ENCODE measurements at regions not wholly inside any gene's neighbourhood (a gene's known extent, or its start where the extent isn't known, plus 50 kb on each side); places are given as distances from the start of the nearest gene placed in this dataset.

- Histone ChIP-seq H3K4me3 (ENCODE audit: low read length in 2 of 2) (no peak overlapping the region), H3K14ac (ENCODE audit: low read length) (no peak overlapping the region), H3K18ac (ENCODE audit: low read length) (peak overlapping the region; percentile 78), H4K8ac (ENCODE audit: low read depth, low read length) (no peak overlapping the region), H3K4ac (ENCODE audit: low read length) (no peak overlapping the region), H3K4me2 (ENCODE audit: insufficient read depth, low read length, poor library complexity, severe bottlenecking) (no peak overlapping the region), H3K36me3 (replicated peaks in 1 of 2; ENCODE audit: control insufficient read depth in 2 of 2, insufficient read depth in 2 of 2, low read length in 2 of 2) (no peaks in the 10 kb centered on the region), H3K27me3 (ENCODE audit: control insufficient read depth in 3 of 3, insufficient read depth in 3 of 3, low read depth in 1 of 3, low read length in 3 of 3) (no peaks in the 10 kb centered on the region), H2AFZ (ENCODE audit: low read length) (no peak overlapping the region), H3K27ac (replicated peaks; ENCODE audit: low read length) (no peak overlapping the region), H3K23ac (ENCODE audit: low read depth, low read length, poor library complexity) (no peak overlapping the region), H3K79me1 (ENCODE audit: low read depth, low read length) (no peaks in the 10 kb centered on the region), H2BK5ac (ENCODE audit: low read length) (no peak overlapping the region), H2BK120ac (ENCODE audit: low read depth, low read length) (no peak overlapping the region), H3K9ac (ENCODE audit: low read depth, low read length, poor library complexity) (no peak overlapping the region), H3K9me3 (replicated peaks in 1 of 2; ENCODE audit: control insufficient read depth in 2 of 2, insufficient read depth in 1 of 2, low read depth in 1 of 2, low read length in 2 of 2) (no peaks in the 10 kb centered on the region), H2AK5ac (ENCODE audit: low read depth, low read length) (no peak overlapping the region), H3K4me1 (ENCODE audit: control insufficient read depth in 2 of 2, insufficient read depth in 1 of 2, low read depth in 1 of 2, low read length in 2 of 2) (no peaks in the 10 kb centered on the region), H2BK12ac (ENCODE audit: low read length) (no peak overlapping the region), H4K91ac (ENCODE audit: low read depth, low read length, poor library complexity) (no peak overlapping the region), H2BK15ac (ENCODE audit: low read length) (no peak overlapping the region)
- whole genome bisulfite sequencing, 2 donors (ENCODE audit: extremely low coverage in 2 of 2, insufficient read length in 2 of 2, insufficient replicate concordance in 1 of 2) = no CpG with 5 or more reads among the region's 18 CpGs
- no peak for DNase-seq (ENCODE audit: low spot score)
Observed at GRCh38 chr10:1847361-1847760, 110.0 kb upstream of the ADARB2 start.

GRCh38 chr10:1846032-1846431 lies 108.7 kb upstream of the ADARB2 start:
- Histone ChIP-seq H2BK12ac (ENCODE audit: low read length) (no peak overlapping the region), H3K27ac (replicated peaks; ENCODE audit: low read length) (no peak overlapping the region), H3K4ac (ENCODE audit: low read length) (no peak overlapping the region), H3K14ac (ENCODE audit: low read length) (no peak overlapping the region), H4K8ac (ENCODE audit: low read depth, low read length) (no peak overlapping the region), H2AK5ac (ENCODE audit: low read depth, low read length) (no peak overlapping the region), H3K9me3 (replicated peaks in 1 of 2; ENCODE audit: control insufficient read depth in 2 of 2, insufficient read depth in 1 of 2, low read depth in 1 of 2, low read length in 2 of 2) (no peaks in the 10 kb centered on the region), H4K91ac (ENCODE audit: low read depth, low read length, poor library complexity) (no peak overlapping the region), H3K18ac (ENCODE audit: low read length) (no peak overlapping the region), H3K4me2 (ENCODE audit: insufficient read depth, low read length, poor library complexity, severe bottlenecking) (no peak overlapping the region), H2BK15ac (ENCODE audit: low read length) (no peak overlapping the region), H3K9ac (ENCODE audit: low read depth, low read length, poor library complexity) (peak overlapping the region; percentile 10), H2BK5ac (ENCODE audit: low read length) (no peak overlapping the region), H3K4me1 (ENCODE audit: control insufficient read depth in 2 of 2, insufficient read depth in 1 of 2, low read depth in 1 of 2, low read length in 2 of 2) (no peaks in the 10 kb centered on the region), H3K4me3 (ENCODE audit: low read length in 2 of 2) (no peak overlapping the region), H2BK120ac (ENCODE audit: low read depth, low read length) (no peak overlapping the region), H2AFZ (ENCODE audit: low read length) (no peak overlapping the region), H3K79me1 (ENCODE audit: low read depth, low read length) (no peaks in the 10 kb centered on the region), H3K36me3 (replicated peaks in 1 of 2; ENCODE audit: control insufficient read depth in 2 of 2, insufficient read depth in 2 of 2, low read length in 2 of 2) (no peaks in the 10 kb centered on the region), H3K27me3 (ENCODE audit: control insufficient read depth in 3 of 3, insufficient read depth in 3 of 3, low read depth in 1 of 3, low read length in 3 of 3) (no peaks in the 10 kb centered on the region), H3K23ac (ENCODE audit: low read depth, low read length, poor library complexity) (no peak overlapping the region)
- WGBS, 2 donors (ENCODE audit: extremely low coverage in 2 of 2, insufficient read length in 2 of 2, insufficient replicate concordance in 1 of 2) = no CpG with 5 or more reads among the region's 8 CpGs
- no peak for DNase-seq (ENCODE audit: low spot score)

GRCh38 chr10:1841759-1842158 lies 104.4 kb upstream of the ADARB2 start:
- H3K4ac ChIP-seq (ENCODE audit: low read length) = no peak overlapping the region
- no peak overlapping the region for H3K9ac ChIP-seq (ENCODE audit: low read depth, low read length, poor library complexity)
- no peak overlapping the region for H2BK120ac ChIP-seq (ENCODE audit: low read depth, low read length)
- no peak overlapping the region for H4K8ac ChIP-seq (ENCODE audit: low read depth, low read length)
- peak overlapping the region; percentile 45 for H3K23ac ChIP-seq (ENCODE audit: low read depth, low read length, poor library complexity)
- H4K91ac ChIP-seq (ENCODE audit: low read depth, low read length, poor library complexity) = no peak overlapping the region
- no peak overlapping the region for H2AFZ ChIP-seq (ENCODE audit: low read length)
- no peak overlapping the region for H3K4me3 ChIP-seq (ENCODE audit: low read length in 2 of 2)
- peaks cover 0 to 2% (median 0%) of the 10 kb centered on the region in 3 experiments for H3K27me3 ChIP-seq (ENCODE audit: control insufficient read depth in 3 of 3, insufficient read depth in 3 of 3, low read depth in 1 of 3, low read length in 3 of 3)
- no CpG with 5 or more reads among the region's 3 CpGs for WGBS, 2 donors (ENCODE audit: extremely low coverage in 2 of 2, insufficient read length in 2 of 2, insufficient replicate concordance in 1 of 2)
- H3K9me3 ChIP-seq (replicated peaks in 1 of 2; ENCODE audit: control insufficient read depth in 2 of 2, insufficient read depth in 1 of 2, low read depth in 1 of 2, low read length in 2 of 2) = no peaks in the 10 kb centered on the region
- no peak overlapping the region for H3K27ac ChIP-seq (replicated peaks; ENCODE audit: low read length)
- no peak overlapping the region for H2BK5ac ChIP-seq (ENCODE audit: low read length)
- no peaks in the 10 kb centered on the region for H3K36me3 ChIP-seq (replicated peaks in 1 of 2; ENCODE audit: control insufficient read depth in 2 of 2, insufficient read depth in 2 of 2, low read length in 2 of 2)
- no peaks in the 10 kb centered on the region for H3K79me1 ChIP-seq (ENCODE audit: low read depth, low read length)
- no peak overlapping the region for H3K4me2 ChIP-seq (ENCODE audit: insufficient read depth, low read length, poor library complexity, severe bottlenecking)
- no peak overlapping the region for H3K14ac ChIP-seq (ENCODE audit: low read length)
- DNase-seq (ENCODE audit: low spot score) = no peak
- H2BK15ac ChIP-seq (ENCODE audit: low read length) = no peak overlapping the region
- no peak overlapping the region for H2BK12ac ChIP-seq (ENCODE audit: low read length)
- no peaks in the 10 kb centered on the region for H3K4me1 ChIP-seq (ENCODE audit: control insufficient read depth in 2 of 2, insufficient read depth in 1 of 2, low read depth in 1 of 2, low read length in 2 of 2)
- H2AK5ac ChIP-seq (ENCODE audit: low read depth, low read length) = no peak overlapping the region
- no peak overlapping the region for H3K18ac ChIP-seq (ENCODE audit: low read length)

DNA sequence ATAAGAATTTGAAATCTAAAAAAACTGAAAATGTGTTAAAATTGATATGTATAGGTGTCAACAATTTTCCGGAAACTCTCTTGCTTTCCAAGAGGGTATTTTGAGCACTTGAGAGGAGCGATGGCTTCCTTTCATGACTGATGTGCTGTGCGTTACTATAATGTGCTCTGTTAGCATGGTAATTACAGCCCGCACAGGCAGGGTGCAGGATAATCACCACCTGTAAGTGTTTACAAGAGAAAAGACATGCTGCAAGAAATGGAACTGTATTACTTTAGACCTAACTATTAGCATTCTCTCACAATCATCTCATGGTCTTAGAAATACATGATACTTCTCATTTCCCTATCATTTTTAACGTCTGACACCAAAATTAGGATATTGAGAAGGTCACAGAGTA lies 92.4 kb upstream of the ADARB2 start:
- Histone ChIP-seq H3K27ac (replicated peaks; ENCODE audit: low read length) (no peak overlapping the region), H2BK15ac (ENCODE audit: low read length) (no peak overlapping the region)
- no CpG with 5 or more reads among the region's 5 CpGs for WGBS, 2 donors (ENCODE audit: extremely low coverage in 2 of 2, insufficient read length in 2 of 2, insufficient replicate concordance in 1 of 2)

More for the DNA sequence above, 92.4 kb upstream of the ADARB2 start:
- Histone ChIP-seq H3K4me3 (ENCODE audit: low read length in 2 of 2) (no peak overlapping the region), H3K18ac (ENCODE audit: low read length) (no peak overlapping the region), H3K79me1 (ENCODE audit: low read depth, low read length) (no peaks in the 10 kb centered on the region), H3K27me3 (ENCODE audit: control insufficient read depth in 3 of 3, insufficient read depth in 3 of 3, low read depth in 1 of 3, low read length in 3 of 3) (no peaks in the 10 kb centered on the region), H3K36me3 (replicated peaks in 1 of 2; ENCODE audit: control insufficient read depth in 2 of 2, insufficient read depth in 2 of 2, low read length in 2 of 2) (no peaks in the 10 kb centered on the region), H2BK12ac (ENCODE audit: low read length) (no peak overlapping the region), H2AK5ac (ENCODE audit: low read depth, low read length) (no peak overlapping the region), H3K4me2 (ENCODE audit: insufficient read depth, low read length, poor library complexity, severe bottlenecking) (no peak overlapping the region), H3K4ac (ENCODE audit: low read length) (no peak overlapping the region), H4K8ac (ENCODE audit: low read depth, low read length) (no peak overlapping the region), H3K4me1 (ENCODE audit: control insufficient read depth in 2 of 2, insufficient read depth in 1 of 2, low read depth in 1 of 2, low read length in 2 of 2) (no peaks in the 10 kb centered on the region), H4K91ac (ENCODE audit: low read depth, low read length, poor library complexity) (no peak overlapping the region), H2AFZ (ENCODE audit: low read length) (no peak overlapping the region), H3K23ac (ENCODE audit: low read depth, low read length, poor library complexity) (no peak overlapping the region), H3K9me3 (replicated peaks in 1 of 2; ENCODE audit: control insufficient read depth in 2 of 2, insufficient read depth in 1 of 2, low read depth in 1 of 2, low read length in 2 of 2) (no peaks in the 10 kb centered on the region), H2BK120ac (ENCODE audit: low read depth, low read length) (no peak overlapping the region), H2BK5ac (ENCODE audit: low read length) (no peak overlapping the region), H3K14ac (ENCODE audit: low read length) (no peak overlapping the region), H3K9ac (ENCODE audit: low read depth, low read length, poor library complexity) (no peak overlapping the region)
- DNase-seq (ENCODE audit: low spot score) = no peak
